Peyer's patch (tissue), 4 donors: ENCODE measurements at regions not wholly inside any gene's neighbourhood (a gene's known extent, or its start where the extent isn't known, plus 50 kb on each side); places are given as distances from the start of the nearest gene placed in this dataset.

ENCODE experiments used
- DNase-seq, 3 donors: peaks; one replicate each; pipeline ENCODE4 v3.0.0-alpha.2; 2017 to 2019
- H3K27ac ChIP-seq, 4 donors: fragments of 200-600 bp; sonication (generic); one replicate each; pipeline ENCODE4 v1.5.1; 2016 to 2019
- H3K27me3 ChIP-seq, 2 donors: fragments of 200-600 bp; sonication (generic); one replicate each; pipeline ENCODE4 v1.5.1; 2019
- H3K36me3 ChIP-seq, 3 donors: fragments of 200-600 bp; sonication (generic); one replicate each; pipeline ENCODE4 v1.5.1; 2016 to 2019
- H3K4me1 ChIP-seq, 4 donors: fragments of 200-600 bp; sonication (generic); one replicate each; pipeline ENCODE4 v1.5.1; 2016 to 2019
- H3K4me3 ChIP-seq, 4 donors: fragments of 200-600 bp; sonication (generic); 1 replicate in 3 of 4; 2 replicates in 1 of 4; pipeline ENCODE4 v1.5.1; 2016 to 2019; ENCODE audit warnings: mild to moderate bottlenecking in 1 of 4
- H3K9me3 ChIP-seq, 4 donors: fragments of 200-600 bp; sonication (generic); one replicate each; pipeline ENCODE4 v1.5.1; 2016 to 2019; ENCODE audit warnings: mild to moderate bottlenecking in 1 of 4
- POLR2A ChIP-seq, 2 donors: fragments of 450-650 bp; IDR thresholded peaks; one replicate each; pipeline ENCODE4 v1.5.1; 2017; ENCODE audit warnings: antibody characterized with exemption in 2 of 2, mild to moderate bottlenecking in 2 of 2, moderate library complexity in 2 of 2
- TF ChIP-seq, protein P1 (sequence below), 6 experiments: fragments of 450-650 bp in 4 of 6; fragments of 200-600 bp in 2 of 6; sonication (generic) in 1 of 6; IDR thresholded peaks; one replicate each; pipeline ENCODE4 v1.5.1; 2017 to 2019; ENCODE audit warnings: antibody characterized with exemption in 6 of 6, mild to moderate bottlenecking in 3 of 6, moderate library complexity in 1 of 6

DNA sequence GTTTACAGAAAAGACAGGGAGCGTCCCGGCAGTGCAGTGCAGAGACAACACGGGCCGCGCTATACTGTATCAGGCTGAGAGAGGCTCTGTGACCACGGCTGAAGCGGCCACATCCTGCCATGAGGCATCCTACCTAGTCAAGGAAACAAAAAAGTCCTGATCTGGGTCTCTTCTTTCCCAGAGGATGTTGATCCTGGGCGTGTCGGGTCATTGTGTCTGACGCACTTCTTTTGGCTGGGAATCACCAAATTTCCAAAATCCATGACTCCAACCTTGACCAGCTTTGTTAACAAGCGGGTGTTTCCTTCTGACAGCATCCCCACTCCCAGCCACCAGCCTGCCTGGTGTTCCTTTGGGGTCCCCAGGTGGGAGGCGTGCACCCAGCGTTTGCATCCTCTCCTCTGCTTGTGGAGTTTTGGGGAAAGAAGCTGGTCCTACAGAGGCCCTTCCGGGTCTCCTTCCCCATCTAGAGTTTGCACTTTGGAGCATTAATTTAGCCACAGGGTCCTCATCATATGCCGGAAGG, 91.4 kb upstream of the RAI14 start:
- no peak for DNase-seq
- H3K27ac ChIP-seq: peak overlapping the region in 2 of 4 donors; percentile 17 to 49
- no peaks in the 10 kb centered on the region for H3K27me3 ChIP-seq
- no peak overlapping the region for H3K4me3 ChIP-seq
- H3K9me3 ChIP-seq: no peaks in the 10 kb centered on the region
- H3K36me3 ChIP-seq: no peaks in the 10 kb centered on the region
- TF ChIP-seq POLR2A (IDR thresholded peaks at IDR 0.05): no peak
- TF ChIP-seq, protein P1, sequence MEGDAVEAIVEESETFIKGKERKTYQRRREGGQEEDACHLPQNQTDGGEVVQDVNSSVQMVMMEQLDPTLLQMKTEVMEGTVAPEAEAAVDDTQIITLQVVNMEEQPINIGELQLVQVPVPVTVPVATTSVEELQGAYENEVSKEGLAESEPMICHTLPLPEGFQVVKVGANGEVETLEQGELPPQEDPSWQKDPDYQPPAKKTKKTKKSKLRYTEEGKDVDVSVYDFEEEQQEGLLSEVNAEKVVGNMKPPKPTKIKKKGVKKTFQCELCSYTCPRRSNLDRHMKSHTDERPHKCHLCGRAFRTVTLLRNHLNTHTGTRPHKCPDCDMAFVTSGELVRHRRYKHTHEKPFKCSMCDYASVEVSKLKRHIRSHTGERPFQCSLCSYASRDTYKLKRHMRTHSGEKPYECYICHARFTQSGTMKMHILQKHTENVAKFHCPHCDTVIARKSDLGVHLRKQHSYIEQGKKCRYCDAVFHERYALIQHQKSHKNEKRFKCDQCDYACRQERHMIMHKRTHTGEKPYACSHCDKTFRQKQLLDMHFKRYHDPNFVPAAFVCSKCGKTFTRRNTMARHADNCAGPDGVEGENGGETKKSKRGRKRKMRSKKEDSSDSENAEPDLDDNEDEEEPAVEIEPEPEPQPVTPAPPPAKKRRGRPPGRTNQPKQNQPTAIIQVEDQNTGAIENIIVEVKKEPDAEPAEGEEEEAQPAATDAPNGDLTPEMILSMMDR (IDR thresholded peaks at IDR 0.05): no peak
- no peaks in the 10 kb centered on the region for H3K4me1 ChIP-seq

DNA sequence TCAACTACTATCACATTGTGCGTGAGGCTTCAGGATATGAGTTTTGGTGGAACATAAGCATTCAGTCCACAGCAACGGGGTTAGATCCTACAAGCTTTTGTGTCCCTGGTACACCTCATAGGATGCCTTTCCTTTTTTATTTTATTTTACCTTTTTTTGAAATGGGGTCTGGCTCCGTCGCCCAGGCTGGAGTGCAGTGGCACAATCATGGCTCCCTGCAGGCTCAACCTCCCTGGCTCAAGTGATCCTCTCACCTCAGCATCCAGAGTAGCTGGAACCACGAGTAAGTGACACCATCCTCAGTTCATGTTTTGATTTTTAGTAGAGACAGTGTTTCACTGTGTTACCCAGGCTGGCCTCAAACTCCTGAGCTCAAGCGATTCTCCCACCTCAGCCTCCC, 86.0 kb upstream of the RAI14 start:
- Histone ChIP-seq H3K27me3 (no peaks in the 10 kb centered on the region), H3K4me1 (no peaks in the 10 kb centered on the region), H3K27ac (no peak overlapping the region), H3K9me3 (no peaks in the 10 kb centered on the region), H3K36me3 (no peaks in the 10 kb centered on the region), H3K4me3 (no peak overlapping the region)
- no peak for TF ChIP-seq POLR2A (IDR thresholded peaks at IDR 0.05)
- TF ChIP-seq, protein P1 (IDR thresholded peaks at IDR 0.05): no peak
- DNase-seq: no peak

DNA sequence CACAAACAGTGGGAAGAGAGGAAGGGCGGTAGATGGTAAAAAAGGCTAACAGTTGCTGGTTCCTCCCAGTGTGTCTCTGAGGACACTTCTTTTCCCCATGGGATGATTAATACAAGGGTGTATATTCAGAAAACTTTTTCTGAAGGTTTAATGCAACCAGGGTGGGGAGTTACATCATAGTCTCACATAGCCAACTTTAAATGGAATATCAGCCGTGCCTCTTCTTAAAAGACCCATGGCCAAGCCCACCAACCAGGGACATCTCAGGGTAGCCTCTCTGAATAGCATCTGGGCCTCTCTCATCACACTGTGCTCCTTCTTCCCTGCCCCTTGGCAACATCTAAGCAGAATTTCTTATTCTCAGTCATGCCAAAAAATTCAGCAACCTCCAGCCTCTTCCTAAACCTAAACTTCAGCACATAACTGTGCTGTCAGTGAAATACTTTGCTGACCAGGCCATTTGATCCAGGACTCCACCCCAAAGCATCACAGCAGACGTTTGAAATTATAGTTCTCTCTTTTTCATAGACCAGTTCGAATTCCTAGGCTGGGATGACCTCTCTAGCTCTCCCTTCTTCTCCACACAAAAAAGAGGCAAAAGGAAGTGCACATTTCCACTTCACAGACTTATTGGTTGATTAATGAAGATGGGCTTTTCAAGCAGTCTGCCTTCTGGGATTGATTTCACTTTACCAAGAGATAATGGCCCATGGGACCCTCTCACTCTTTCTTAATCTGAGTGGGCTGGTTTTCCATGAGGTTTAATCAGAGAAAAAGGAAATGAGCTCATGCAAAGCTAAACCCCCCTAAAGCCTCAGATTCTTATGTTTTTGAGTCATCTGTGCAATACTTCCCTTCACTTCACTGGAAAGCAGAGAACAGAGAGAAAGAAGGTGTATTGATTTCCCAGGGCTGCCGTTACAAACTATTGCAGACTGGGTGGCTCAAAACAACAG, 85.1 kb upstream of the RAI14 start:
- Histone ChIP-seq H3K27ac (no peak overlapping the region), H3K4me1 (no peaks in the 10 kb centered on the region), H3K9me3 (no peaks in the 10 kb centered on the region), H3K36me3 (no peaks in the 10 kb centered on the region), H3K27me3 (no peaks in the 10 kb centered on the region), H3K4me3 (no peak overlapping the region)
- no peak for DNase-seq
- TF ChIP-seq POLR2A (IDR thresholded peaks at IDR 0.05): no peak
- TF ChIP-seq, protein P1 (IDR thresholded peaks at IDR 0.05): no peak

DNA sequence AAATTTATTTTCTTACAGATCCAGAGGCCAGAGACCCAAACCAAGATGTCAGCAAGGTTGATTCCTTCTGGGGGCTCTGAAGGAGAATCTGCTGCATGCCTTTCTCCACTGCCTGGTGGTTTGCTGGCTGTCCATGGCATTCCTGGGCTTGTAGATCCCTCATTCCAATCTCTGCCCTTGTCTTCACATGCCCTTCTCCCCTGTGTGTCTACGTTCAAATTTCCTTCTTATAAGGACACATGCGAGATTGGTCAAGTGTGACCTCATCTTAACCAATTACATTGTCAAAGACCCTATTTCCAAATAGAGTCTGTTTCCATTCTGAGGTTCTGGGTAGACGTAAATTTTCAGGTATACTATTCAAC, 84.5 kb upstream of the RAI14 start:
- DNase-seq: no peak
- TF ChIP-seq, protein P1 (IDR thresholded peaks at IDR 0.05): no peak
- TF ChIP-seq POLR2A (IDR thresholded peaks at IDR 0.05): no peak
- H3K27me3 ChIP-seq: no peaks in the 10 kb centered on the region
- H3K9me3 ChIP-seq: no peaks in the 10 kb centered on the region
- H3K27ac ChIP-seq: no peak overlapping the region
- no peaks in the 10 kb centered on the region for H3K36me3 ChIP-seq
- no peaks in the 10 kb centered on the region for H3K4me1 ChIP-seq
- H3K4me3 ChIP-seq: no peak overlapping the region

DNA sequence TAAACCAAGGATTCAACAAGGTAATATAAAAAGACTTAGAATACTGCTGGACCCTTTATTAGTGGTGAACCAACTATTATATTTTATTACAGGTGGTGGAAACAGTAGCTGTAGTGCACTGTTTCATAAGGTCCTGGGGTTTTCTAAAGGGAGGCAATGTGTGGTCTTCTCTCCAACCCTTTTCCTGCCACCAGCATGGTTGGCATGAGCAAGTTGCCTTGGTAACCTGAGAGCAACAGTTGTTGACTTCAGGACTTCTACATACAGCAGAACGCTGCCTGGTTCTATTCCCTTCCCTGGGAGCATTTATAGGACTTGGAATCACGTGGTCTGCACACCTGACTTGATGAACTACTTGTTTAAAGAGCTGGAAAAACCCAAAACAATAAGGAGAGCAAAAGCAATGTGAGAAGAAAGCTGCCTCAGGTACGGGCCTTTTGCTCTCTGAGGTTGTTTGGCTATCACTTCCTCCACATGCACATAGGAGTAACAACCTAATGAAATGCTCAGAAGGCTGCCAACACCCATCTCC, 81.1 kb upstream of the RAI14 start:
- Histone ChIP-seq H3K27me3 (no peaks in the 10 kb centered on the region), H3K4me1 (no peaks in the 10 kb centered on the region), H3K4me3 (no peak overlapping the region), H3K36me3 (no peaks in the 10 kb centered on the region), H3K9me3 (no peaks in the 10 kb centered on the region), H3K27ac (no peak overlapping the region)
- TF ChIP-seq, protein P1 (IDR thresholded peaks at IDR 0.05): no peak
- no peak for TF ChIP-seq POLR2A (IDR thresholded peaks at IDR 0.05)
- DNase-seq: no peak
